Erythroblast (primary cell): ENCODE measurements at regions not wholly inside any gene's neighbourhood (a gene's known extent, or its start where the extent isn't known, plus 50 kb on each side); places are given as distances from the start of the nearest gene placed in this dataset.
A peak's percentile ranks its signal among the peaks of the same experiment; 100 is the strongest.

ENCODE experiments used
- DNase-seq, 2 experiments: peaks; one replicate each; lab custom pipeline; 2025; lab: John Stamatoyannopoulos, UW
- GATA1 ChIP-seq: IDR thresholded peaks from 2 replicates; pipeline ENCODE4 v1.6.1; 2011; ENCODE audit warnings: low read depth, mild to moderate bottlenecking, control low read depth, low read length, moderate library complexity
- POLR2A ChIP-seq: IDR thresholded peaks from 2 replicates; pipeline ENCODE4 v1.6.1; 2011; ENCODE audit warnings: mild to moderate bottlenecking, low read length

DNA sequence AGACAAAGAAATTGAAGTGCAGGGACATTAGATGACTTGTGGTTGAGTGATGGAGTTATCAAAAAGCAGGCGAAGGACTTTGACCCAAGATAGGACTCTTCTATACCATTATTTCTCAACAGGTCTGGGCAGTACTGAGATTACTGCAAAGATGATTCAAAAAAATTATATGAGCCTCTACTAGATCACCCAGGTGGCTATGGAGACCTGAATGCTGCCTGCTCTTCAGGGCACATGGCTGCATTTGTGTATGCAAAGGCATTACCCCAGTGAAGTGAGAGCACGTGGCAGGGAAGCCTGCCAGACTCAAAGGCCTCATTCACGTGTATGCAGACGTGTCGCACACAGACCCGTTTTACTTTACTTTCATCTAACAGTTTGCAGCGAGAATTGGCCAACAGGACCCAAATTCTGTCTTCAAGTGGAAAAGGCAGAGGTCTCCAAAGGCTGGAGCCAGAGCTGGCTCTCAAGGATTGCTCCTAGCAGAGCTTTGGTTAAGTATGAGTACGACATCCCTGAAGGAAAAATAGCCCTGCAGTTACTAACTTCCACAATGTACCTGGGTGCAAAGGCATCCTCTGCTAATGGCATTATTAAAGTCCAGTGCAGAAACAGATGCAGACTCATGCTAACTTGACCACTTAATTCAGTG, 113.8 kb upstream of the ARMC2 start:
- no peak for TF ChIP-seq POLR2A
- no peak for TF ChIP-seq GATA1
- no peak for DNase-seq

DNA sequence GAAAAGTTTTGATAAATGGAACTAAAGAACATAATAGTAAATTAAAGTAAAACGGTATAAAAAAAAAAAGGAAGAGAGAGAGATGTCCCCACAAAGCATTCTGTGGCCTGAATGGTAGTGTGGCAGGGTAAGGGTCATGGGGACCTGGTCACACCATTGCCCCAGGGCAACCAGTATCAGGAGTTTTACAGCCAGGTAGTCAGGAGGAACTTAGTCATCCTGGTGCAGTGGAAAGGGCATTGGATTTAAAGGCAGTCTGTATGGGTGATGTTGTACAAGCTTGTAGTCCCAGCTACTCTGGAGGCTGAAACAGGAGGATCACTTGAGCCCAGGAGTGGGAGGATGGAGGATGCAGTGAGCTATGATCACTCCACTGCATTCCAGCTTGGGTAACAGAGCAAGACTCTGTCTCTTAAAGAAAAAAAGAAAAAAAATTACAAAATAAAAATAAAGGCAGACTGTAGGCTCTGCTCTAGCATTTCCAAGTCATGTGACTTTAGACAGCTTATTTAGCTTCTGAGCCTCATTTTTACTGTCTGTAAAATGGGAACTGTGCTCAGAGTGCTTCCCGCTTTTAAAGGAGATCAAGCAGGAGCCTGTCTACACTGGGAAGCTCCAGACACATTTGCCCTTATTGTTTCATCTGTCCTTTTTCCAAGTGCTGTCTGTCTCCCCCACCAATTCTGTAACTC, 112.8 kb upstream of the ARMC2 start:
- TF ChIP-seq GATA1: no peak
- no peak for TF ChIP-seq POLR2A
- peak in 1 of 2 experiments; percentile 13 for DNase-seq

DNA sequence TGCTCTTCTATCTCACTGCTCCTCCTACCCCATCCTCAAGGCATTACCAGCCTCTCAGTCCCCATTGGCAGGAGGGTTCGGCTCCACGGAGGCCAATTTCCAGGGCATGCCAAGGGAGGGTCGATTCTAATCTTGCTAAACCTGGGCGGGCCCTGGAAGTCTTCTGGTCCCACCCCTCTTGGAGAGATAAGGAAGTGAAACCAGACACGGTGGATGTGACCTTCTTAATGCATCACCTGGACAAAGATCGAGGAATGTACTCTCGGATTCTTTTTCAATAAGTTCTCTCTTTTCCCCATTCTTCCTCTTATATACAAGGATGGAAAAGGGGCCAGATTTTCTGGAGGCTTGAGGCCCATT, 112.2 kb upstream of the ARMC2 start:
- DNase-seq: peak; percentile 25 to 48
- TF ChIP-seq GATA1: no peak
- TF ChIP-seq POLR2A: no peak

DNA sequence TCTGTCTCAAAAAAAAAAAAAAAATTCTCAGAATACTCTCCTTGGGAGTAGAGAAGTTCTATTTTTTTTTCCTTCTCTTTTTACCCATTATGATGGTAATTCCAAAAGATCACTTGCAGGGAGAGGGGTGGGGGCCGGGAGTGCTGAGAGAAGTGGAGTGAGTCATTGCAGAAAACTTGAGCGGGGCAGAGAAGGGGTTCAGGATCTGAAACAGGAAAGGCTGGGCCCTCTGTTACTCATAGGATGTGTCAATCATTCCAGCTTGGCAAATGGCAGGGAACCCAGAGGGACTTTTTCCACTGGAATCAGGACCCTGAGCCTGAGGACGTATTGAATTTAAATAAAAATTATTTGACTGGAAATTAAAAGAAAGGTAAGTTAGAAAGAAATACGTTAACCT, 111.4 kb upstream of the ARMC2 start:
- no peak for TF ChIP-seq POLR2A
- no peak for TF ChIP-seq GATA1
- peak in 1 of 2 experiments; percentile 64 for DNase-seq

DNA sequence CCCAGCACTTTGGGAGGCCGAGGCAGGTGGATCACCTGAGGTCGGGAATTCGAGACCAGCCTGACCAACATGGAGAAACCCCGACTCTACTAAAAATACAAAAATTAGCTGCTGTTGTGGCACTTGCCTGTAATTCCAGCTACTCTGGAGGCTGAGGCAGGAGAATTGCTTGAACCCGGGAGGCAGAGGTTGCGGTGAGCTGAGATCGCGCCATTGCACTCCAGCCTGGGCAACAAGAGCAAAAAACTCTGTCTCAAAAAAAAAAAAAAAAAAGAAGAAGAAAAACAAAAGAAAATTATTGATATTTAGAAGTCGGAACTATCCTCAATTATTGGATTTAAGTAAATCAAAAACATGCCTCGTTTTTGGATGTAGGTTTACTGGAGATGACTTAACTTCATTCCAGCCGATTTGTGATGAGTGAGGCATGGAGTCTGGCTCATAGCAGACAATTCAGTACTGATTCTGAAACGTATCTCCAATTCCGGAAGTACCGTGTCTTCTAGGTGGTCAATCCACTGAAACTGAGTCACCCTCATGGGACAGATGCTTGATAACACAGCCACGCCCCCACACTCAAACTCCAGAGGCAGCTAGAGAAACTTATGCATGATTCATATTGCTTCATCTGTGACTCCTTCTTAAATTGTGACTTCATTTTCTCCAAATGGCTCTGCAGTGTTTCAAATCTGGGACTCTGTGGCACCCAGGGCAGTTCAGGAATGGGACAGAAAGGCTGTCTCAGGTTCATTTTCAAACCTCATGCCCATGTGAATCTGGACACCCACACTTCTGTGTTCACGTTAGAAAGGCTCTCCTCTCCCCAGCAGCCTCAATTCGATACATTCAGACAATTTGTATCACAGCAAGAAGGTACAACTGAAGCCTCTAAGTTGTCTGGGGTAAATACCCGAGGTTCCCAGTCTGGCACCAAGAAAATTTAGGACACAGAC, 110.4 kb upstream of the ARMC2 start:
- DNase-seq: peak; percentile 67 to 88
- no peak for TF ChIP-seq POLR2A
- TF ChIP-seq GATA1: no peak

DNA sequence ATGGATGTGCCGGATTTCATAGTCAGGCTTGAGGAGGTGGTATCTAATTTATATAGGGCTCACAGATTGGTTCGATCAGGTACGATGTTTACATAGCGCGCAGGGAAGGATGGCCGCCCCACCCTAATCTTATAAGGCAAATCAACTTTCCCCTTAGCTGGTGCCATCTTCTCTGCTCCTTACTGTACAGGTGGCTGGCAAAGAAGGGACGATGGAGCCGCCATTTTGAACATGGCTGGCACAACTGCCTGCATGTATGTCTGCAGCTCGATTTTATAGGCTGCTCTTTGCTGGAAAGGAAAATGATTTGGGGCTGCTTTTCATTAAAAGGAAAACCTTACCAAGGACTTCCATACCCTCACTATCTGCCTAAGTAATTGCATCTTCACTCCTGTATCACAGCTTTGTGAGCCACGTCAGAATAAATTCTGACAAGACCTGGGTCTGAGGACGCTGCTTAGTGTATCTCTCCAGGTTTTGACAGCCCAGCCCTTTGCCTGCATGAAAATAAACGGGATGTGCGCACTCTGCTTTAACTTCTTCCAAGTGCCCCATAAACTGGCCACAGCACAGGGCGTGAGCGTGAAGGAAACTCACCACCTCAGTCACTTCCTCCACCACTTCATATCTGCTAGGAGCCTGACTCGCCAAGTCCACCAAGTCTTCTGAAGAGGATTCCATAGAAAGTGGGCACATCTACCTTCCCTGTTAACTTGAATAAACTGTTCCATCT, 109.4 kb upstream of the ARMC2 start:
- TF ChIP-seq GATA1: no peak
- TF ChIP-seq POLR2A: no peak
- DNase-seq: no peak

DNA sequence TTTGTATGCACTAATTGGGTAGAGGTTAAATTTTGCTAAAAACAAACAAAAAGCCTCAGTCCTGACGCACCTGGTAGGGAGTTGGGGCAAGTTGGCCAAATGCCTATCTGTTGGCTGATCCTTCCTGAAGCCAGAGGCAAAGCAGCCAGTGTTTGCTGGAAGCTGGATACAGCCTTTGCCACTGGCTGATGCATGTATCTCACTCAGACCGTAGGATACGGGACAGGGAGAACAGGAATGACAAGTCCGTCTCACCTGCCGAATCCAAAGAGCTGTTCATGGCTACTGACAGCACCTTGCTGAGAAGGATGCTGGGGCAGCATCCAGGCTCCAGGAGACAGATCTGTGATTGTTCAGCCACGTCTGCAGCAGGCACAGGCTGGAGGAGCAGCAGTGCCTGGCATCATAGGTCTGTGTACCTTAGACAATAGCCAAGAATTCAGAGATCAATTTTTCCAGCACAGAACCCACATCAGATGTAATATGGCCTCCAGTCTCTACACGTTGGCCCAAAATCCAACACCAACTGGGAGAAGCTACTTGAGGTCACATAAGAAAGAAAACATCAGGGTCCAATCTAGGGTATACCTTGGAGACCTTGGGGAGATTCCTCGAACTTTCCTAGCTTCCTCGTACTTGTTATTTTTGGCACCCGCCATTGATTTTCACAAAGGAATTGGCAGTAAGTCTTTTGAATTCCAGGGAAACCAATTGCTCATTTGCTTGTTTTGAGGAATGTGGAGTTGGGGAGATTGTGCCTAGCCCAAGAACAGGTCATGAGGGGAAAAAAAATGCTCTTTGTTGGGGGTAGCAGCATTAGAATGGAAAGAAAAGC, 108.5 kb upstream of the ARMC2 start:
- DNase-seq: no peak
- TF ChIP-seq POLR2A (no peak), GATA1 (no peak)

DNA sequence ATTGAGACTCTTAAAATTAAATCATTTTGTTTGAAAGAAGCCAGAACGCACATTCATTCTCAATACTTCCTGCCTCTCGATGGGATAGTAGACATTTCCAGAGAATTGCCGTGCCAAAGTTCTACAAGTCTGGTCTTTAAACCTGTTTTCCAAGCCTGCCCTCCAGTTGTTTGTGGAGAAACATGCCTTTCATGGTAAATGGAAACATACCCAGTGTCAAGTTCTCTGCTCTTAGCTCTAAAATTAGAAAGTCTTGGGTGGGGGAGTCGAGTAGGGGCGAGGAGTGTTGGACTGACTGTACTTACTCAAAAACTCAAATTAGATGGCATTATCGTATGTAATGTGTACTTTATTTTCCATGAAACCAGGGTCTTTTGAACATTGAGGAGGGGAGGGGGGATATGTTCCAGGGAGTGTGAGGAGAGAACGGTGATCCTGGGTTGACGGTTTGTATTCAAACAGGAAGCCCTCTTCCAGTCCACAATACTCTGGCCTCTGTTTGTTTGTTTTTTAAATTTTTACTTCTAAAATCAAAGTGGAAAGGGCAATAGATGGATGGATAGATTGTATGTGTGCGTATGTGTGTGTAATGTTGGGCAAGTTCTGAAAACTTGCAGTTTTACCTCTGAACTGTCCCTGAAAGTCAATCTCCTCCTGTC, 106.8 kb upstream of the ARMC2 start:
- DNase-seq: no peak
- TF ChIP-seq POLR2A (no peak), GATA1 (no peak)

DNA sequence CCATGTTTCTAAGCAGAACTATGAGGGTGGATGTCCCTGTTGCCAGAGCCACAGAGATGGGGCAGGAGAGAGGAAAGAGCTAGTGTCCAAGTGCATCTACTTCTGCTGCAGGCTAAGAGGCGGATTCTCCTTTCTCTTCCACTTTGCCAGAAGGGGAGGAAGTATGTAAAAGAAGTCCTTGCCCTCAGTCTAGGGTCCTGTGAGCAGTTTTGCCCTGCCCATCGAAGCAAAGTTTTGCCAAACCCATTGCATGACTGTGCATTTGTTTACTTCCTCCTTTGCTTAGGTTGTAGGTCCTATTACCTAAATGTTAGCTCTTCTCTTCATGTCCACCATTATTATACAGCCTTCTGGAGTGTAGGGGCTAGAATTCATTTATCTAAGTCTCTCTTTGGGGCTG, 106.2 kb upstream of the ARMC2 start:
- peak; percentile 12 to 50 for DNase-seq

DNA sequence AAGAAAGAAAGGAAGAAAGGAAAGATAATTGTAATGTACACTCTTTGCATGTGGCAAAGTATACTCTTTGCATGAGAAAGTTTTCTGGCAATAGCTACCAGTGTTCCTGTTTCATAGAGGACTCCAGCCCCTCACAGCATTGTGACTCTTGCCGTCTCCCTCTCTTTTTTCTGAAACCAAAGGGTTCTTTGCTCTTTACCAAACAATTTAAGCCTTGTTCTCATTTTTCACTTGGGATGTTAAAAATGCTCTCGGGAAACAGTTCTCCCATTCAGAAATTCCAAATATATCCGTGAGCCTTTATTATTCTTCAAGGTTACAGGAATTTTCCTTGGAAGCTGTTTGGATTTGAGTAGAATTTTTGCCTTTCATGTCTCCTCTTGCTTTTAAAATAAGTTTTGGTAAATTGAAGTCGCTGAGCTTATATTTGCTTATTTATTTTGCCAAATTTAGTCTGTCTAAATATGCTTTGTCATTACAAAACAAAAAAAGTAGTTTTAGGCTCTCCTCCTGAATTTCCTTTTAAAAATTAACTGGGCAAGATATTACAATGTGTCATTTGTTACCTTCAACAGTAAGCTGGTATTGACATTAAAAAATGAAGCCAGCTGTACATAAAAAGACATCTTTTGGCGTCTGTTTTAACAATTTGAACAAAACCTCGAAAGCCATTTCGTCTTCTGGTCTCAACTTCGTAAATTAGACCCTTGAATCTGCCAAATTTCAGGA, 103.8 kb upstream of the ARMC2 start:
- TF ChIP-seq GATA1 (no peak), POLR2A (no peak)
- DNase-seq: no peak

More for the DNA sequence above, 106.2 kb upstream of the ARMC2 start:
- no peak for TF ChIP-seq GATA1
- TF ChIP-seq POLR2A: no peak

DNA sequence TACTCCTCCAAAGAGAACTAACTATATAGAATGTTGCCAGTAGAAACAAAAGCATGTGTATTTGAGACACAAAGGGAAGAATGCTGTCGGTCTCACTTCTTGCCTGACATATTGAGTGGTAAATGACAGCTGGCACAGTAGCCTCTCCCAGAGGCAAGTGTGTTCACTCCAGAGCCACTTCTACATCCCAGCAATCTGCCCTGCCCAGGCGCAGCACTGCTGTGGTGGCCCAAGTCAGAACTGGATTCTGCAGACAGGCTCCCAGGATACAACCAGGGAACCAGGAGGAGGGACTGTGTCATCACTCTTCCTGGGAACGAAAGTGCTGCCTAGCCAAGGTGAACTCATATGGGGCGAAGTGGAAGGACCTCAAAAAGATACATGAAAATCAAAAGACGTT, 103.2 kb upstream of the ARMC2 start:
- DNase-seq: no peak
- no peak for TF ChIP-seq GATA1
- no peak for TF ChIP-seq POLR2A
